ENCODE measurements at regions not wholly inside any gene's neighbourhood (a gene's known extent, or its start where the extent isn't known, plus 50 kb on each side); places are given as distances from the start of the nearest gene placed in this dataset.

- no peak overlapping the region for H3K27ac ChIP-seq (ENCODE audit: low read length)
- H3K79me2 ChIP-seq (replicated peaks; ENCODE audit: insufficient read depth, low read length), result no peaks in the 10 kb centered on the region
- H3K9ac ChIP-seq (ENCODE audit: low read length), result no peak overlapping the region
- H2AFZ ChIP-seq (ENCODE audit: low read depth, low read length), result no peak overlapping the region
- no peaks in the 10 kb centered on the region for H3K9me3 ChIP-seq (ENCODE audit: low read length)
- no peaks in the 10 kb centered on the region for H4K20me1 ChIP-seq (ENCODE audit: insufficient read depth)
- no peak overlapping the region for H3K4me3 ChIP-seq (ENCODE audit: low read length)
- H3K9me2 ChIP-seq (ENCODE audit: insufficient read depth, low read length), result no peaks in the 10 kb centered on the region
- H3F3A ChIP-seq (ENCODE audit: insufficient read depth, low read length, poor library complexity, severe bottlenecking), result no peaks in the 10 kb centered on the region
- no peaks in the 10 kb centered on the region for H3K27me3 ChIP-seq (ENCODE audit: insufficient read depth, low read depth, low read length)
- no peak overlapping the region for H3K4me2 ChIP-seq (ENCODE audit: low read length)
- TF ChIP-seq TAF1 (IDR thresholded peaks at IDR 0.05; ENCODE audit: low read depth) (no peak), MXI1 (conservative IDR thresholded peaks at IDR 0.05; ENCODE audit: poor library complexity, severe bottlenecking) (no peak), REST (IDR thresholded peaks at IDR 0.05; ENCODE audit: borderline replicate concordance) (no peak), RAD21 (conservative IDR thresholded peaks at IDR 0.05) (no peak), POLR2AphosphoS5 (IDR thresholded peaks at IDR 0.05) (no peak), SMC3 (conservative IDR thresholded peaks at IDR 0.05; ENCODE audit: poor library complexity) (no peak), EP300 (conservative IDR thresholded peaks at IDR 0.05; ENCODE audit: poor library complexity, severe bottlenecking) (no peak), CTCF (IDR thresholded peaks at IDR 0.05; ENCODE audit: poor library complexity, severe bottlenecking) (no peak), EZH2 (IDR thresholded peaks at IDR 0.05; ENCODE audit: borderline replicate concordance, insufficient read depth, low read length, poor library complexity, severe bottlenecking) (no peak)
- no peaks in the 10 kb centered on the region for H3K36me3 ChIP-seq (ENCODE audit: insufficient read depth, low read length)
Measured at GRCh38 chr2:190766174-190766572, 114.4 kb upstream of the GLS start.

- Histone ChIP-seq H3K4me3 (ENCODE audit: low read length) (no peak overlapping the region), H3K9ac (ENCODE audit: low read length) (no peak overlapping the region), H3K36me3 (ENCODE audit: insufficient read depth, low read length) (no peaks in the 10 kb centered on the region), H3F3A (ENCODE audit: insufficient read depth, low read length, poor library complexity, severe bottlenecking) (no peaks in the 10 kb centered on the region), H3K27me3 (ENCODE audit: insufficient read depth, low read depth, low read length) (no peaks in the 10 kb centered on the region), H3K27ac (ENCODE audit: low read length) (no peak overlapping the region), H3K79me2 (replicated peaks; ENCODE audit: insufficient read depth, low read length) (no peaks in the 10 kb centered on the region), H4K20me1 (ENCODE audit: insufficient read depth) (no peaks in the 10 kb centered on the region), H3K9me2 (ENCODE audit: insufficient read depth, low read length) (no peaks in the 10 kb centered on the region), H2AFZ (ENCODE audit: low read depth, low read length) (no peak overlapping the region), H3K9me3 (ENCODE audit: low read length) (no peaks in the 10 kb centered on the region), H3K4me2 (ENCODE audit: low read length) (no peak overlapping the region)
- no peak for TF ChIP-seq REST (IDR thresholded peaks at IDR 0.05; ENCODE audit: borderline replicate concordance)
Measured at GRCh38 chr2:190766595-190766994, 114.0 kb upstream of the GLS start.

Measured in neural cell (in vitro differentiated cells).